Stimulated activated CD8-positive, alpha-beta memory T cell treated with anti-CD3 and anti-CD28 coated beads, Interleukin-15, amount 100 ng/mL, for 4 hours (primary cell): ENCODE measurements at regions not wholly inside any gene's neighbourhood (a gene's known extent, or its start where the extent isn't known, plus 50 kb on each side); places are given as distances from the start of the nearest gene placed in this dataset.
"Not testable (repeated sequence)": the region's sequence is repeated elsewhere in the genome, so short reads cannot be mapped to it uniquely, and the experiment has no call there.

Experiments
- DNase-seq, 2 donors: peaks; one replicate each; pipeline ENCODE4 v3.0.0-alpha.2; 2020; ENCODE audit warnings: low read depth in 2 of 2

DNA sequence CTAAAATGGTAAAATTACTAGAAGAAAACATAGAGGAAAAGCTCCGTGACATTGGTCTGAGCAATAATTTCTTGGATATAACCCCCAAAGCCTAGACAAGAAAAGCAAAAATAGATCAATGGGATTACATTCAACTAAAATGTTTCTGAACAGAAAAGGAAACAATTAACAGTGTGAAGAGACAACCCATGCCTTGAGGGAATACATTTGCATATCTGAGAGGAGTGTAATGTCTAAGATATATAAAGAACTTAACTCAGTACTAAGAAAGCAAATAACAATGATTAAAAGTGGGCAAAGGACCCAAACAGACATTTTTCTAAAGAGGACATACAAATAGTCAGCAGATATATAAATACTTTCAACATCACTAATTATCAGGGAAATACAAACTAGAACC is 206.2 kb downstream of the VAPA start:
- DNase-seq = no peak

DNA sequence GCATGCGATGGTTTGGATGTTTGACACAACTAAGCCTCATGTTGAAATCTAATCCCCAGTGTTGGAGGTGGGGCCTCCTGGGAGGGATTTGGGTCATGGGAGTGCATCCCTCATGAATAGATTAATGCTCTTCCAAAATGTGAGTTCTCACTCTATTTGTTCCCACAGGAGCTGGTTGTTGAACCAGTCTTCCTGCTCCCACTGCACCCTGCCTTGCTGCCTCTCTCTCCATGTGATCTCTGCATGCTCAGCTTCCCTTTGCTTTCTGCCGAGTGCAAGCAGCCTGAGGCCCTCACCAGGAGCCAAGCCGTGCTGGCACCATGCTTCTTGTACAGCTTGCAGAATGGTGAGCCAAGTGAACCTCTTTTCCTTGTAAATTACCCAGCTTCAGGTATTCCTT is 206.8 kb downstream of the VAPA start:
- no peak for DNase-seq

DNA sequence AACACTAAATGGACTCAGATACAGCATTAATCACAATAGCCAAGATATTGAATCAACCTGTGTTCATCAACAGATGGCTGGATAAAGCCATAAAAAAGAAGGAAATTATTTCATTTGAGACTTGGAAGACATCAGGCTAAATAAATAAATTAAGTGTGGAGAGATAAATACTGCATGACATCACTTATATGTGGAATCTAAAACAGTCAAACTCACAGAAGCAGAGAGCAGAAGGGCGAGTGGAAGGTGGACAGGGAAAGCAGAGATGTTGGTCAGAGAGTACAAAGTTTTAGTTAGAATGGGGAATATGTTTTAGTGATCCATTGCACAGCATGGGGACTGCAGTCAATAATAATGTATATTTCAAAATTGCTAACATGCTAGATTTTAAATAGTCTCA is 207.2 kb downstream of the VAPA start:
- DNase-seq = no peak

DNA sequence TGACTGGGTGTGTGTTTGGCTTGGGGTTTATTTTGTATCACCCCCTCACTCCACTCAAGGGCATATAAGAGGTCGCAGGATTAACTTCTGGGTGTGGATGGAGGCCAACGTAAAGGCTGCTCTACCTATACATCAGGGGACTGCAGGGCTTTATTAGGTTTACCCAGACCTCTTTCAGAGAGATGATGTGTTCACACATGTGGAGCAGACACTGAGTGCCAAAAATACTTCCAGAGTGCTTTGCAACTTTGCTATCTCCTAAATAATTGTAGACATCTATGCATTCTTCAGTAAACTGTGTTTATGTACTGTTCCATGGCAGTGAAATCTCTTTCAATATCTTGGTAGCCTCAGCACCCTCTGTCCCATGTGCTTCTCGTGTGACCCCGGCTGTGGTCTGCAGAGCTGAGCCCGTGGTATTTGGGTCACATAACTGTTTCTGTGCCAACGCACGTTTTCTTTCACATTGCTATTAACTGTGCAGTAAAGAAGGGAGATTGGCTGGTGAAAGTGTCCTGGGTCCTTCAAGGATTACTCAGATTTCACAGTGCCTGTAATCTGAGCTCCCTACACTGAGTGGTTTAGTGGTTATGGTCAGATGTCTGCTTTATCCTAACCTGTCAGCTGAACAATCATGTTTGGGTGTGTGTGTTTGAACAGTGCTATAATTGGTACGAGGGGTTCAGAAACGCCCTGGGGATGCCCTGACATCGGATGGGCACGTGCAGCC is 208.1 kb downstream of the VAPA start:
- no peak for DNase-seq

DNA sequence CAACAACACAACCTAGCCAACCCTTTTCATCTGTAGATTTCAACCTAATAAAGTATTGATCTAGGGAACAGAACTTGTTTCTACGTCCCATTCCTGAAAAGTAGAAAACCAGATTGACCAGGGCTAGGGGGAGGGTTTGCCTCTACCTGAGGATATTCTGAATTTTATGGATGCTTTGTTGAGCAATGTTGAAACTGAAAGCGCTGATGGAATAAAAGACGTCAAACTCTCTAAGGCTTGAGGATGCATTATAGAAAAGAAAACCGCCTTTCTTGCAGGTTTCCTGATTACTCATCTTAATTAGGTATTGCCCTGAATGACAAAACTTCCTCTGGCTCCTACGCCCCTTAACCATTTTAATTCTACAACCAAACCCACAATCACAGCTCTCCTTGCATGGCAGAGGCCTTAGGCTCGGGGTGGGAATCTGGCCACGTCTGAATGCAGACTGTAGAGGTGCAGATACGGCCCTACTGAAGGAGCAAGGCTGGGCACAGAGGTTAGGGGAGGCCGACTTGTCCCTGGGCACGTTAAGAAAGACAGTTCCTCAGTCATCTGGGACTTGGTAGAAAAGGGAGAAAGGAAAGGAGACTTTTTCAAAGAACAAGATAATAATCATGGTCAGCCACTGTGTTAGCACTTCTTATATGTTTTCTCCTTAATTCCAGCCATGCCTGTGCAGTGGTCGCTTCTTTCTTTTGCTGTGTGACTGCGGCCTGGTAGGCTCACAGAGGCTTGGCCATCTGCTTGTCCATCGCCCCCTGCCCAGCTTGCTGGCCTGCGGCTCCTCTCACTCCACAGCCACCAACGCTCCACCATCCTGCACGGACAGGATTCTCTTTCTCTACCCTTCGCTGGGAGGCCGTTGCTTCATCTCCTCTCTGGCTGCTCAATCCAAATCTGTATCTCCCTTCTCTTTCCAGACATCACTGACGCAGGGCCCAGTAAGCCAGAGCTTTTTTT is 209.5 kb downstream of the VAPA start:
- no peak for DNase-seq

DNA sequence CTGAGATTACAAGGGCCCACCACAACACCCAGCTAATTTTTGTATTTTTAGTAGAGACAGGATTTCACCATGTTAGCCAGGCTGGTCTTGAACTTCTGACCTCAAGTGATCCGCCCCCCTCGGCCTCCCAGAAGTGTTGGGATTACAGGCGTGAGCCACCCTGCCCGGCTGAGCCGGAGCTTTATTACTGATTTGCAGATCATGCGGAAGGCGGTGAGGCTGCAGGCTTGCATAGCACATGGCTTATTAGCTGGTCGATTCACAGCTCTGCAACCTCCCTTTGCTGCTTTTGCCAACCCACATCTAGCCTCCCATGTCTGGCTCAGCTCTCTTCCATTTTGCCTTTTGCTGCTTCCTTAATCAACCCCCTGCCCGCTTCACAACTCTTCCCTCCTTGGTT is 210.3 kb downstream of the VAPA start:
- no peak for DNase-seq

DNA sequence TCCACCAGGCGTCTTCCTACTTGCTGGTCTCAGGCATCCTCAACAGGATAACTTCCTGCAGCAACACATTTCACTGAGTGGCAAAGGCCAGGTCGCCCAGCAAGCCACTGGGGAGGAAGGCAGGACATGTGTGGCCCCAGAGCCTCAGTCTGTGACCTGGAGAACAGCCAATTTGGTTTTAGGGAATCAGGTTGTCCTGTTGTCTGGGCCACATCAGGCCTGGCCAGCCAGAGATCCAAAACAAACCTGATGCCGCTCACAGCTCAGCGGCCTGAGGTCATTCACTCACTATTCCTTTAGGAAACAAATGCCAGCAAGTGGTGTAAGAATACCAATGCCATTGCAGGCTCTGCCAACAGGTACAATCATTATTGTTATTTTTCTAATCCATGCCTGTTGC is 210.7 kb downstream of the VAPA start:
- no peak for DNase-seq

DNA sequence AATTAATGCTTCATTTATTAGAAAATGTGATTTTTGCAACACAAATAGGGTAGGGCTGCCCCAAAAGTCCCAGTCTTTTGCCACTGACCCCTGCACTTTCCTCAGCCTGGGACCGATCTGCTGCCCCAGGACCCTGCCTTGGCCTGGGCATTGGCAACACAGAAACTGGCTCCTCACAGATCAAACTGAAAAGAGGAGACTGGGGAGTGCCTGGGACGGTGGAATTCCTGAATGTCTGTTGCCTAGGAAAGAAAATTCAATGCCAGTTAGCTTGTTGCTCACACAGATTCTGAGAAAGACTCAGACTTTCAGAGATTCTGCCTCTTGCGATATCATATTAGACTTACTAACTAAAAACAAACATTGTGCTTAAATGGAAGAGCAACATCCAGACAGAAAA is 211.2 kb downstream of the VAPA start:
- no peak for DNase-seq

DNA sequence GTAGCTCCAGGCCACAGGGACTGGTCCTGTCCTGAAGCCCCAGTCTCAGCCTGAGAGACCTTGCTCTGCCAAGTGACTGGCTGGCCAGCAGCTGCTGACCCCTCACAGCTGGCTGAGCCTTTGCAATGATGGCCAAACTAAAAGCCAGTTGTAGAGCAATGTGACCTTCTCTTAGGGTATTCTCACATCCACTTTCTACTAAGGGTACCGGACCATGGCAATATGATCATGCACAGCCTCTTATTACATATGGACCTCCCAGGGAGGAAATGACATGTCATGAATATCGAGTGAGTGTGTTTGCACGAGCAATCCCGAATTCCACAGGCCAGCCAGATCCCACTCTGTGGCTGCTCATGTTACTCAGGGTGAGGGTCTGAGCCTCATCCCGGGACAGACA is 213.9 kb downstream of the VAPA start:
- DNase-seq = no peak

DNA sequence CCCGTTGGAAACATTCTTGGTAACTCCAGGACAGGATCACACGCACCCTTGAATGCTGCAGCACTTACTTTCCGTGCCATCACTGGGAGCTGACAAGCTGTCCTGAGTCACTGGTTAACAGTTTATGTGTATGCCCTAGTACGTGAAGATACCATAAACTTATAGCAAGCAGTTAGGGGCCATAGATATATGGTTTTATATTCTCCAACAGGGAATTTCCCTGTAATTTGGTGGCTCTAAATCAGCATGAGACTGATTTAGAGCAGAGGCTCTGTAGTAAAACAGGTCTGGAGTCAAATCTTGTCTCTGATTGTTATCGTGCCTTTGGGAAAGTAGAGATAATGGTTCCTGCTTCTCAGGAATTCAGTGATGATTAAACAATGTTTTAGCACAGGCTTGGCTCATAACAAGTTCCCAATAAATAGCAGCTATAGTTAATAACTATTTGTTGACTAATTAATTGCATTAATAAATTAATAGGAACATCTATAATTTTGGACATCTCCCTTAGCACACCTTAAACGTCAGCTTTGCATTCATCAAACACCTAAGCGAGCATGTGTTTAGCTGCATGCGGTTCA is 215.2 kb downstream of the VAPA start:
- DNase-seq = no peak

DNA sequence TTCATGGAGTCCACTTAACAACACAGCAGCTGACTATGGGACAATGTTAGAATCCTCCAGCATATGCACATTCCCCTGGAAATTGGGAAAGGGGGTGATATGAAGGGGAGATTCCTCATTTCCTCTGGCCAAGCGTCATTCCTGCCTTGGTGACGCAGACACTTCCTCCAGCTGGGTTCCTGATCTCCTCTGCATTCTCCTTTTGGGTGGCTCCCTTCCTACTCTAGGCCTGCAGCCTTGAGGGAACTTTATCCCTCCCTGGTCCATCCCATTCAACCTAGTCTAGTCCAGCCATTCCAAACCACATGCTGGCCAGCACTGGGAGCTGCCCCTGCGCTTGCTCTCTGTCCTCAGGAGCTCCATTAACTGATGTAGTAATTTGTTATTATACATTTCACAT is 216.8 kb downstream of the VAPA start:
- DNase-seq = no peak

DNA sequence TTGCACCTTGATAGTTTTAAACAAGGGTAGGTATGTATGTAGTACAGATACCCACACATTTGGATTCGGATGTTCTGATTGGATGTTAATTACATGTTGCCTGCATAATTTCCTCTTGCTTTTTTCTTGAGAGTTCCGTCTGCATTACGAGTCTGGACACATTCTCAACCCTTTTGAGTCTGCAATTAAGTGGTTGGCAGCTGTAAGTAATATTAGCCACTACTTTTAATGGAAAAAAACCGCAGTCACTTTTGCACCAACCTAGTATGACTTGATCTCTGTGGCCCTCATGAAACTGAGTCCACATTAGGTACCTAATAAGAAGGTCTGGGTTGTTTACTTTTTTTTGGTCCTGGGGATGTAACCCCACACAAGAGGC is 217.3 kb downstream of the VAPA start:
- no peak for DNase-seq

DNA sequence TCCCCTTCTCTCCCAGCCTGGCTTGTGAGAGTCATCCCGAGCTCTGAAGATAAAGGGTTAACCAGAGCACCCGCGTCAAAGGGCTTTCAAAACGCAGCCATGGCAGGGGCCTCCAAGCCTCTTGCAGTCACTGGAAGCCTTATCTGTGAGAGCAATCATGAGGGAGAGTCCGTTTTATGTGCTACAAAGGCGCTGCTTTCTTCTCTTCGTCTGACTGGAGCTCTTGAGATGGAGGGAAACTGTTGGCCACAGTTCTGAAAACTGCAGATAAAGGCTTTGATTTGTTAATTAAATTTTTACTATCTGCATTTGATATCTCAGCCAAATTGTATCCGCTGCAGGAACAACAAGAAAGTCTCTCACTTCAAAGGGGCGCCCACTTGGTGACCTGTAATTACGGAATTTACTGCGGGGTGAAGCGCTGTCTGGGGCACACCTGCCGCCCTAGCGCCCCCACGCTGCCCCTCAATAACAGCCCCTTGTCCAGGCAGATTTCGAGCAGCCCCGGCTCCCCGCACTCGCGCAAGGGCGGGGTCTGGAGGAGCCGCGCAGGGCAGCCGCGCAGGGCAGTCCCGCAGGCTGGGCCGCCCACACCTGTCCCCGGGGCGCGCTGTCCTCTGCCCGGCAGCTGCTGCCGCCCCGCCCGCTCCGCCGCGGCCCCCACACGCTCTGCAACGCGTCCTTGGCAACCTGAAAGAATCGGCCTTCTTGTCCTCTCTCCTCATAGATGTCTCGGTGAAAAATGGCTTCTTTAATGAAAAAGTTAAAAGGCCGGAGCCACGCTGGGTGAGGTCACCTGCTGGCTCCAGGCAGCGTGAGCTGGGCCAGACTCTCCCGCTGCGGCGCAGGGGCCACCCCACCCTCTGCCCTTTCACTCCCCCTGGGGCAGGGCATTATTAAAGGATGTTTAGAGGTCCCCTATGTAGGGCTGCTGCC is 217.9 kb downstream of the VAPA start:
- no peak for DNase-seq

DNA sequence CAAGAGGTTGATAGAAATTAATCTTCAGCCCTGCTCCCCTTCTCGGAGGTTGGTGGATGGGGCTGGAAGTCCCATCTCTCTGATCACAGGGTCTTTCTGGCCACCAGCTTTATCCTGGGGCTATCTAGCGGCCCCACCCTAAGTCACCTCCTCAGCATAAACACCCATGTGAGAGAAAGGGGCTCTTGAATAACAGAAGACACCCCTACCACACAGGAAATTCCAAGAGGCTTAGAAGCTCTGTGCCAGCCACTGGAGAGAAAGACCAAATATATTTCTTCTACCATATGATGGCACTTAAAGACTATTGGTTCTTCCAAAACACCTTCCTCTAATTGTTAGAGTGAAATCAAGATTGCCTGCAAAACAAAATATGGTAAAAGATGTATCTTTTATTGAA is 219.7 kb downstream of the VAPA start:
- no peak for DNase-seq

DNA sequence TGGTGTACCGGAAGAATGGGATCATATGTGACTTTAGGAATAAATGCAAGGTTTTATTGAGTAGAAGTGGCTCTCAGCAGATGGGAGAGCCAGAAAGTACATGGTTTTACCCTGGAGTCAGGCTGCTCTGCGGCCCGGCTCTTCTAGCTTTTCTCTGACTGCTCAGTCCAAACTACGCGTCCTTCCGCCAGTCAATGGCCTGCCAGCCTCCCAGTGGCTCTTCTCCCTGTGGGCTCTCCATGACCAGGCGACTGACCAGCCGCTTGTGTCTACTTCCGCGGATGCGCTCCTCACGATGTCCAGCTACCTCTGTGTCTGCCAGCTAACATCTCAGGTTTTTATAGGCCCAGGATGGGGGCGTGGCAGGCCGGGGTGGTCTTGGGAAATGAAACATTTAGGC is 220.4 kb downstream of the VAPA start:
- no peak for DNase-seq

DNA sequence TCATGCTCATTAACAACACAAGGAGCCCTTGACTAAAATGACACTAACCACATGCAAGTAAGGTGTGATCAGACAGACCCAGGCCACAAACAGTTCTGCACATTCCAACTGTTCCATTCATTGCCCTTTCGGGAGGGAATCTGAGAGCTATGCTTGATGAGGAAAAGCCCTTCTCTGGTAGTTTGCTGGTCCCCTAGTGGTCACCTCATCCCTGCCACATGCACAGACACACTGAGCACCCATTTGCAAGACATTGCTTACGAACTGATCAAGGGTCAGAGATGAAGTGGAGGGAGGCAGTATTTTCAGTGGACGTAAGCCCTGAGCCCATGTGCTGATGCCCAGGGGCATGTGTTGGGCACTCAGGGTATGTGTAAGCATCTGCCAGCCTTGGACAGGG is 220.9 kb downstream of the VAPA start:
- not testable (repeated sequence) for DNase-seq

DNA sequence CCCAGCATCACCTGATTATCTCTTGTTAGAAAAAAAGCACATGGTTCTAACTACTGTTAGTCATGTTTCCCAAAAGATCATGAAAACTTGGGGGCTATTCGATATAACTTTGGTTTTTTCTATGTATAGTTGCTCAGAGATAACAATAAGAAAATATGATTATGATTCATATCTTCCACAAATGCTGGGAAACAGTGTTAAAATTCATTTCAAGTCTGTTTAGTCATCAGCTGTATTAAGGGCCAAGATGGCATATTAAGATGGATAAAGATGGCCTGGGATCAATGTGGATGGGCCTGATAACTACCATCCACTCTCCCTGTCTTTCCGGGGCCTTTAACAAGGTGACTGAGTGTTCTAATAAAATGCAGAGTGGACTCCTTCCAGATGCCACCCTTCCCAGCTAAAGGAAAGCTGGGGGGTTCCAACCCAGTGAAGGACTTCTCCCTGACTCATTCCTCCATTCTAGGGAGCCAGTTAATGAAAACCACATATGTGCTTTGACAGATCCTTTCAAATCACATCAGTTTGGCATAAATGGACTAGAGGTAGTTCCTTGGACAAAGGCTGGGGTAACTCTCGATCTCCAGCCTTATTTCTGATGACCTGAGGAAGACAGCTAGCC is 221.6 kb downstream of the VAPA start:
- no peak for DNase-seq

DNA sequence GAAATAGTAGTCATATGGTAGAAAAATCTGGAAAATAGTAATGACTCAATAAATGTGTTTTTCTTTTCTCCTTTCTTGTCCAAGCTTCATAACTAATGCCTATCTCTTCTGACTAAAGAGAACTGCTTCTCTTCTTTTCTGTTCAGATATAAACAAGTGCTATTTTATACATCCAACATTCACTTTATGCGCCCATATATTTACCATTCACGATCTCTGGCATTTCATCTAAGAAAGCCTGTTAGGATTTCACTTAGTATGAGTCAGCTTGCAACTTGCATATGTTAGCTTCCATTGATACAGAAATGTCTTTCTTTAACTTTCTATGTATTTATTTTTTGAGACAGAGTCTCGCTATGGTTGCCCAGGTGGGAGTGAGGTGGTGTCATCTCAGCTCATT is 224.9 kb downstream of the VAPA start:
- DNase-seq = no peak

DNA sequence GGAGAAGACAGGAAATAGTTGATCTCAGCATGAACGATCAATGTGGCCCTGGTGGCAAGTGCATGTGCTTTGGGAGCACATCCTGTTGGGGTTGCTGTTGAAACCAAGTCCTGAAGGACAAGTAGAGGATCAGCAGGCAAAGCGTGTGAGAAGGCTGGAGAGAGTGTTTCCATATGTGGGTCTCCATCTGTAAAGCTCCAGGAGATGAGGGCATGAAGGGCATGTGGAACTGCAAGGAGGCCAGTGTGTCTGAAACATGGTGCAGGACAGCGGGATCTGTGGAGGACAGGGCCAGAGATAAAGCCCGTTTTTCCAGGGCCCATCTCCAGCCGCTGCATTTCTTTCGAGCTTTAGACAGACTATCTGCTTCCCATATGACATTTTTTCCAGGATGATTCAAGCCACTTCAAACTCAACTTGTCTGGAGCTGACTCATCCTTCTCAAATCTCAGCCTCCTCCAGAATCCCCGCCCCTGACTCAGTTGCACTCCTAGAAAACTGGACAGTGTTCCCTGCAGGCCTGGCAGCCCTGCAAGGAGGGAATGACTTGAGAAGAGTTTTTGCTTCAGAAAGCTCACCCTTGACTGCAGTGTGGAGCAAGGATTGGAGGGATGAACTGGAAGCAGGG is 226.1 kb downstream of the VAPA start:
- no peak for DNase-seq

DNA sequence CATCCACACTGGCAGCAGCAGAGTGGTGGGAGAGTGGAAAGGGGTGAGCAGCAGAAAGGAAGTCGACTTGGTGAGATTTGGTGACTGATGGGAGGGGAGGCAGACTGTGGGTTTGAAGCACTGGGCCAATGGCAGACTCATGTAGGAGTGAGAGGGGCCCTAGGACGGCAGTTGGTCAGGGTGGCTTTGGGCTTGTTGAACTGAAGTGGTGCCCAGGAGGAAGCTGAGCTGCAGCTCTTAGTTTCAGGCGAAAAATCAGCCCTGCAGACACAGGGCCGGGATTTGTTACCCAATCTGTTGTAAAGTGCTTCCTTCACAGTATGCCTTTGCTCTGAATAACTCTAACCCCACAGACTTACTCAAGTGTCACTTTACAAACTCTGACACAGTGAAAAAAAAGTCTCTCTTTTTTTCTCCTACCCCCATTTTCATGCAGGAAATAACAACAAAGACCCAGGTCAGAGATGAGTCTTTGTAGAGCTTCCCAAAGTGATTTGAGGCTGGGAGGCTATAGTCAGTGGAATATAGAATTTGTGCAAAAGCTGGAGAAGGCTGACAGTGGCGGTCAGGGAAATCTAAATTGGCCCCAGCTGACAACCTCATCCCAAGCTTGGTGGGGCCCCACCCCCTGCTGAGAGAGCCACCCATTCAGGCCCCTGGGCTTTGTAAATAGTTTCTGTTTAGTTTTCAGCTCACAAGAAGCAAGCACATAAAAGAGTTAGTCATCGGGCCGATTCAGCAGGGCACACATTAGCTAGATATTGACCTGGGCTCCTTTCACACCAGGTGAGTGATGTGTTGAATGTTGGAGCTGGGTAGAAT is 226.9 kb downstream of the VAPA start:
- no peak for DNase-seq
